ENCODE measurements at regions not wholly inside any gene's neighbourhood (a gene's known extent, or its start where the extent isn't known, plus 50 kb on each side); places are given as distances from the start of the nearest gene placed in this dataset.

- no peaks in the 10 kb centered on the region for H3K4me1 ChIP-seq (ENCODE audit: insufficient read depth, low read length, poor library complexity, severe bottlenecking)
- no peak overlapping the region for H3K4me2 ChIP-seq (ENCODE audit: low read length)
- H3K36me3 ChIP-seq (ENCODE audit: insufficient read depth, low read length), result no peaks in the 10 kb centered on the region; the same call in 1 of the 2 replicates
- no TSS peak for BruUV-seq (replicated peaks)
- ChIA-PET POLR2A (no interaction called here), CTCF (ENCODE audit: unreplicated experiment) (no interaction called here)
- peaks cover 16% of the 10 kb centered on the region; the same call in 1 of the 2 replicates for H3K9me3 ChIP-seq (ENCODE audit: low read length)
- intact Hi-C loops (cut with micrococcal nuclease; ENCODE audit: unreplicated experiment), result no loop called here
- no peaks in the 10 kb centered on the region for H3K9me2 ChIP-seq (ENCODE audit: insufficient read depth, low read length)
- TF ChIP-seq EZH2phosphoT487 (IDR thresholded peaks at IDR 0.05; ENCODE audit: borderline replicate concordance, low read depth, low read length) (no peak), CTCF (conservative IDR thresholded peaks at IDR 0.05; ENCODE audit: low read length) (no peak)
- H2AFZ ChIP-seq (ENCODE audit: low read length), result no peak overlapping the region
- DNase-seq (ENCODE audit: low spot score), result no peak
- H3K27ac ChIP-seq (ENCODE audit: low read depth, low read length, poor library complexity, severe bottlenecking), result no peak overlapping the region
- H4K20me1 ChIP-seq (ENCODE audit: insufficient read depth, low read length), result no peaks in the 10 kb centered on the region
- H3K79me2 ChIP-seq (ENCODE audit: insufficient read depth, low read depth, low read length), result no peaks in the 10 kb centered on the region
- H3K4me3 ChIP-seq (ENCODE audit: low read depth, low read length, poor library complexity, severe bottlenecking), result no peak overlapping the region
Observed at GRCh38 chr5:17340379-17340778, 122.9 kb downstream of the BASP1 start.

GRCh38 chr5:17340819-17341218, 123.4 kb downstream of the BASP1 start:
- H3K36me3 ChIP-seq (ENCODE audit: insufficient read depth, low read length), result no peaks in the 10 kb centered on the region
- no peaks in the 10 kb centered on the region for H3K79me2 ChIP-seq (ENCODE audit: insufficient read depth, low read depth, low read length)
- ChIA-PET CTCF (ENCODE audit: unreplicated experiment) (no interaction called here), POLR2A (no interaction called here)
- H3K4me2 ChIP-seq (ENCODE audit: low read length), result no peak overlapping the region
- peaks cover 16% of the 10 kb centered on the region; the same call in 1 of the 2 replicates for H3K9me3 ChIP-seq (ENCODE audit: low read length)
- intact Hi-C loops (cut with micrococcal nuclease; ENCODE audit: unreplicated experiment), result no loop called here
- no peak overlapping the region for H3K4me3 ChIP-seq (ENCODE audit: low read depth, low read length, poor library complexity, severe bottlenecking)
- H3K4me1 ChIP-seq (ENCODE audit: insufficient read depth, low read length, poor library complexity, severe bottlenecking), result no peaks in the 10 kb centered on the region
- no peak overlapping the region for H2AFZ ChIP-seq (ENCODE audit: low read length)
- TF ChIP-seq EZH2phosphoT487 (IDR thresholded peaks at IDR 0.05; ENCODE audit: borderline replicate concordance, low read depth, low read length), result no peak
- no peak for TF ChIP-seq CTCF (conservative IDR thresholded peaks at IDR 0.05; ENCODE audit: low read length)
- DNase-seq (ENCODE audit: low spot score), result no peak
- H3K27ac ChIP-seq (ENCODE audit: low read depth, low read length, poor library complexity, severe bottlenecking), result no peak overlapping the region
- H4K20me1 ChIP-seq (ENCODE audit: insufficient read depth, low read length), result no peaks in the 10 kb centered on the region
- no TSS peak for BruUV-seq (replicated peaks)
- H3K9me2 ChIP-seq (ENCODE audit: insufficient read depth, low read length), result no peaks in the 10 kb centered on the region

- H3K79me2 ChIP-seq (ENCODE audit: insufficient read depth, low read depth, low read length), result no peaks in the 10 kb centered on the region
- H4K20me1 ChIP-seq (ENCODE audit: insufficient read depth, low read length), result no peaks in the 10 kb centered on the region
- H3K36me3 ChIP-seq (ENCODE audit: insufficient read depth, low read length), result no peaks in the 10 kb centered on the region
- no peak overlapping the region for H3K27ac ChIP-seq (ENCODE audit: low read depth, low read length, poor library complexity, severe bottlenecking)
- no peaks in the 10 kb centered on the region for H3K9me3 ChIP-seq (ENCODE audit: low read length)
- no peak overlapping the region for H2AFZ ChIP-seq (ENCODE audit: low read length)
- CTCF ChIA-PET (ENCODE audit: unreplicated experiment), result no interaction called here
- no peaks in the 10 kb centered on the region for H3K4me1 ChIP-seq (ENCODE audit: insufficient read depth, low read length, poor library complexity, severe bottlenecking)
- H3K4me3 ChIP-seq (ENCODE audit: low read depth, low read length, poor library complexity, severe bottlenecking), result no peak overlapping the region
- no peak overlapping the region for H3K4me2 ChIP-seq (ENCODE audit: low read length)
- TF ChIP-seq EZH2phosphoT487 (IDR thresholded peaks at IDR 0.05; ENCODE audit: borderline replicate concordance, low read depth, low read length) (no peak), CTCF (conservative IDR thresholded peaks at IDR 0.05; ENCODE audit: low read length) (no peak)
- DNase-seq (ENCODE audit: low spot score), result no peak
- H3K9me2 ChIP-seq (ENCODE audit: insufficient read depth, low read length), result no peaks in the 10 kb centered on the region
- POLR2A ChIA-PET, result no interaction called here
- no TSS peak for BruUV-seq (replicated peaks)
- intact Hi-C loops (cut with micrococcal nuclease; ENCODE audit: unreplicated experiment), result no loop called here
Observed at GRCh38 chr5:17343675-17344074, 126.2 kb downstream of the BASP1 start.
